MM.1S (cell line): ENCODE measurements at regions not wholly inside any gene's neighbourhood (a gene's known extent, or its start where the extent isn't known, plus 50 kb on each side); places are given as distances from the start of the nearest gene placed in this dataset.

ENCODE experiments used
- DNase-seq: peaks from one replicate; pipeline ENCODE4 v3.0.0-alpha.2; 2015
- H2AFZ ChIP-seq: fragments of 300-600 bp; sonication (generic); 2 replicates; pipeline ENCODE4 v1.6.0; 2016; ENCODE audit warnings: antibody characterized with exemption, low read length
- H3F3A ChIP-seq: fragments of 300-600 bp; sonication (generic); 2 replicates; pipeline ENCODE4 v1.6.1; 2016; ENCODE audit warnings: mild to moderate bottlenecking, antibody characterized with exemption, low read length, moderate library complexity, mixed read lengths; ENCODE audit not compliant: insufficient read depth
- H3K27ac ChIP-seq: fragments of 300-600 bp; sonication (generic); 2 replicates; pipeline ENCODE4 v1.5.1; 2016; ENCODE audit warnings: mild to moderate bottlenecking, low read length
- H3K27me3 ChIP-seq: fragments of 300-600 bp; sonication (generic); replicated peaks from 2 replicates; pipeline ENCODE4 v1.6.0; 2016; ENCODE audit warnings: low read length; ENCODE audit not compliant: insufficient read depth
- H3K36me3 ChIP-seq: fragments of 300-600 bp; sonication (generic); replicated peaks from 2 replicates; pipeline ENCODE4 v1.6.1; 2016; ENCODE audit warnings: mild to moderate bottlenecking, low read length, mixed read lengths; ENCODE audit not compliant: insufficient read depth
- H3K4me1 ChIP-seq: fragments of 300-600 bp; sonication (generic); 2 replicates; pipeline ENCODE4 v1.6.1; 2016; ENCODE audit warnings: low read length, mixed read lengths
- H3K4me2 ChIP-seq: fragments of 300-600 bp; sonication (generic); 2 replicates; pipeline ENCODE4 v1.6.0; 2016; ENCODE audit warnings: low read depth, low read length
- H3K4me3 ChIP-seq: fragments of 300-600 bp; sonication (generic); 2 replicates; pipeline ENCODE4 v1.5.1; 2016; ENCODE audit warnings: low read length, mixed read lengths
- H3K79me2 ChIP-seq: fragments of 300-600 bp; sonication (generic); 2 replicates; pipeline ENCODE4 v1.6.1; 2016; ENCODE audit warnings: mixed run types, low read length, mixed read lengths
- H3K9ac ChIP-seq: fragments of 300-600 bp; sonication (generic); 2 replicates; pipeline ENCODE4 v1.6.1; 2016; ENCODE audit warnings: low read length, mixed read lengths
- H3K9me2 ChIP-seq: fragments of 300-600 bp; sonication (generic); replicated peaks from 2 replicates; pipeline ENCODE4 v1.6.1; 2016; ENCODE audit warnings: mild to moderate bottlenecking, low read length, mixed read lengths; ENCODE audit not compliant: insufficient read depth
- H3K9me3 ChIP-seq: fragments of 300-600 bp; sonication (generic); replicated peaks from 2 replicates; pipeline ENCODE4 v1.6.1; 2016; ENCODE audit warnings: mild to moderate bottlenecking, low read length, mixed read lengths; ENCODE audit not compliant: insufficient read depth
- H4K20me1 ChIP-seq: fragments of 300-600 bp; sonication (generic); 2 replicates; pipeline ENCODE4 v1.6.1; 2016; ENCODE audit warnings: mild to moderate bottlenecking, low read length, moderate library complexity, mixed read lengths; ENCODE audit not compliant: insufficient read depth
- EZH2 ChIP-seq: fragments of 300-600 bp; sonication (generic); optimal IDR thresholded peaks from 2 replicates; pipeline ENCODE3; 2017; ENCODE audit warnings: low read depth, mild to moderate bottlenecking, antibody characterized with exemption, low read length, mixed read lengths
- EZH2phosphoT487 ChIP-seq: fragments of 300-600 bp; sonication (generic); IDR thresholded peaks from 2 replicates; pipeline ENCODE4 v1.6.1; 2018; ENCODE audit warnings: antibody characterized with exemption, low read length
- TF ChIP-seq, protein P1 (sequence below): fragments of 300-600 bp; sonication (generic); IDR thresholded peaks from 2 replicates; pipeline ENCODE4 v1.5.1; 2016; ENCODE audit warnings: antibody characterized with exemption, low read length, mixed read lengths

DNA sequence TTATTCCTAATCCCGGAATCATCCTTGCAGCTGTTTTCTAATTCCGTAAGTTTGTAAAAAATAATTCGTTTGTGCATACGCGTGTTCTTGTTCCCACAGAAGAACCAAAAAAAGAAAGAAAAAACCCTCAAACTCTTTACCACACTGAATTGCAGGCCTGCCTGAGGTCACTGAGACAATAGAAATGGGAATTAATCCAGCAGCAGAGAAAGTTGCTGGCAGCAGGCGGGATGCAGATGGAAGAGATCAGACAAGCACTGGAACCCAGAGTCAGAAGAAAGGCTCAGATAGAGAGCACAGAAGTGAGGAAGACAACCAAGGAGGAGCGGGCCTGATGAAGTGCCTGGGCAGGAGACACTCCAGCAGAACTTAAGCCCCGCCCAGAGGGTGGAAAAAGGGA is 141.5 kb upstream of the VWC2 start:
- H3K36me3 ChIP-seq = no peaks in the 10 kb centered on the region
- no peak overlapping the region for H3K9ac ChIP-seq
- no peaks in the 10 kb centered on the region for H3K9me2 ChIP-seq
- no peak for DNase-seq
- no peaks in the 10 kb centered on the region for H3K9me3 ChIP-seq
- no peak overlapping the region for H3K4me3 ChIP-seq
- H3K27me3 ChIP-seq = no peaks in the 10 kb centered on the region
- no peak overlapping the region for H3K4me2 ChIP-seq
- H3K79me2 ChIP-seq = no peaks in the 10 kb centered on the region
- H4K20me1 ChIP-seq = no peaks in the 10 kb centered on the region
- H3F3A ChIP-seq = no peaks in the 10 kb centered on the region
- no peak overlapping the region for H3K27ac ChIP-seq
- H3K4me1 ChIP-seq = no peaks in the 10 kb centered on the region
- no peak overlapping the region for H2AFZ ChIP-seq
- TF ChIP-seq EZH2 (no peak), EZH2phosphoT487 (no peak)
- TF ChIP-seq, protein P1, sequence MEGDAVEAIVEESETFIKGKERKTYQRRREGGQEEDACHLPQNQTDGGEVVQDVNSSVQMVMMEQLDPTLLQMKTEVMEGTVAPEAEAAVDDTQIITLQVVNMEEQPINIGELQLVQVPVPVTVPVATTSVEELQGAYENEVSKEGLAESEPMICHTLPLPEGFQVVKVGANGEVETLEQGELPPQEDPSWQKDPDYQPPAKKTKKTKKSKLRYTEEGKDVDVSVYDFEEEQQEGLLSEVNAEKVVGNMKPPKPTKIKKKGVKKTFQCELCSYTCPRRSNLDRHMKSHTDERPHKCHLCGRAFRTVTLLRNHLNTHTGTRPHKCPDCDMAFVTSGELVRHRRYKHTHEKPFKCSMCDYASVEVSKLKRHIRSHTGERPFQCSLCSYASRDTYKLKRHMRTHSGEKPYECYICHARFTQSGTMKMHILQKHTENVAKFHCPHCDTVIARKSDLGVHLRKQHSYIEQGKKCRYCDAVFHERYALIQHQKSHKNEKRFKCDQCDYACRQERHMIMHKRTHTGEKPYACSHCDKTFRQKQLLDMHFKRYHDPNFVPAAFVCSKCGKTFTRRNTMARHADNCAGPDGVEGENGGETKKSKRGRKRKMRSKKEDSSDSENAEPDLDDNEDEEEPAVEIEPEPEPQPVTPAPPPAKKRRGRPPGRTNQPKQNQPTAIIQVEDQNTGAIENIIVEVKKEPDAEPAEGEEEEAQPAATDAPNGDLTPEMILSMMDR = no peak

DNA sequence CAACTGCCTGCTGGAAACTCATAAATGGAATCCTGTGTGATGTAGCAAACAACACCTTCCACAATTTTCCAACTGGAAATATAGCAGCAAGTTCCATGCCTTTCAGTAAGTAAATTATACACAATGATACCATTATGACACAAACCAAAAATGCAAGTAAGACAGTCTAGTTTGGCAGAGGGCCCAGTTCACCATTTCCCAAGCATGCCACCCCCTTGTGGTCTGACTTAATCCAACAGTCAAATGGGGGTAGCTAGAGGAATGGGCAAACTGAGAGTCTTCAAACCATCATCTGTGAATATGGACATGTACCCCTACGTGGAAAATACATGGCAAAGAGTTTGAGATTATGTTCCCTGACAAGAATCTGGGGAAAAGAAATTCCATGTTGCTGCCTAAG is 137.6 kb upstream of the VWC2 start:
- Histone ChIP-seq H3K36me3 (no peaks in the 10 kb centered on the region), H3F3A (no peaks in the 10 kb centered on the region), H3K9me3 (no peaks in the 10 kb centered on the region), H3K4me1 (no peaks in the 10 kb centered on the region), H3K4me2 (no peak overlapping the region), H4K20me1 (no peaks in the 10 kb centered on the region), H3K9ac (no peak overlapping the region), H3K9me2 (no peaks in the 10 kb centered on the region), H3K27me3 (no peaks in the 10 kb centered on the region), H3K4me3 (no peak overlapping the region), H3K27ac (no peak overlapping the region), H3K79me2 (no peaks in the 10 kb centered on the region), H2AFZ (no peak overlapping the region)
- TF ChIP-seq, protein P1 = peak; percentile 11; the same call in 1 of the 2 replicates
- no peak for TF ChIP-seq EZH2
- DNase-seq = peak; percentile 14

DNA sequence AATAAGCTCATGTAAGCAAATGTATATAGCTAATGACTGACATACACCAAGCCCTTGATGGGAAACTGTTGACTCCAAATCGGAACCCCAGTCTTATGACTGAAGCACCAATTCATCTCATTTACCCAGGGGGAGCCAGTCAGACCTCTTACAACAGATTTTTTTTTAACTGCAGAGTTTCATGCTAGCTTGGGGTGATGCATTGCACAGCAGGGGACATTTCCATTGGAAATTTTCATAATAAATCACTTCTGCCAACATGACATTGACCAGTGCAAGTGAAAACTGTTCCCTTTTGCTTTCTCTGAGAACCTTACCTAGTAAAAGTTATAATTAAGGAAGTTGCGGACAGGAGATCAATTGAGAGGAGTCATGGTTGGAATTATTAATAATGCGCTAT is 137.0 kb upstream of the VWC2 start:
- H3K9ac ChIP-seq = no peak overlapping the region
- H3K9me3 ChIP-seq = no peaks in the 10 kb centered on the region
- H3K4me1 ChIP-seq = no peaks in the 10 kb centered on the region
- no peak overlapping the region for H3K4me2 ChIP-seq
- H3K36me3 ChIP-seq = no peaks in the 10 kb centered on the region
- no peak overlapping the region for H3K4me3 ChIP-seq
- no peaks in the 10 kb centered on the region for H4K20me1 ChIP-seq
- no peak for DNase-seq
- no peak overlapping the region for H2AFZ ChIP-seq
- no peaks in the 10 kb centered on the region for H3K27me3 ChIP-seq
- H3F3A ChIP-seq = no peaks in the 10 kb centered on the region
- H3K79me2 ChIP-seq = no peaks in the 10 kb centered on the region
- no peaks in the 10 kb centered on the region for H3K9me2 ChIP-seq
- H3K27ac ChIP-seq = no peak overlapping the region
- no peak for TF ChIP-seq EZH2
- TF ChIP-seq EZH2phosphoT487 = no peak
- TF ChIP-seq, protein P1 = no peak

DNA sequence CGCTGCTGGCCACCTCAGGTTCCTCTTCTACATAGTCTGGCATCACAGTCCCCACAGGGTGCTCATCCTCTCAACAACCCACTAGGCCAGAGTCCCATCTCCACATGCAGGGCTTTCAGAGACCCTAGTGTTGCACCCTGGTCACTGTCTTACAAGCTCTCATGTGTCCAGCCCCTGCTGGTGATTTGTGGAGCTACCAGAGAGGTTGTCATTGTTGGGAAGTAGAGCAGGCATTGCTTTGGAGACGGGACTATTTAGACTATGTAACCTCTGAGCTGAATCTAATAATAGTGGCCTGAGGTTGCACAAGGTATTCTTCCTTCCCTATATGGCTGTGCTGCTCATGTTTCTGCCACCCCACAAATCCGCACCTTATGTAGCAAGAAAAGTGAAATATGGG is 135.3 kb upstream of the VWC2 start:
- Histone ChIP-seq H3K9me3 (no peaks in the 10 kb centered on the region), H4K20me1 (no peaks in the 10 kb centered on the region), H3K4me1 (no peaks in the 10 kb centered on the region), H3K4me2 (no peak overlapping the region), H3K4me3 (no peak overlapping the region), H3K27me3 (no peaks in the 10 kb centered on the region), H3K9ac (no peak overlapping the region), H3K9me2 (no peaks in the 10 kb centered on the region), H3K36me3 (no peaks in the 10 kb centered on the region), H2AFZ (no peak overlapping the region), H3K79me2 (no peaks in the 10 kb centered on the region), H3K27ac (no peak overlapping the region), H3F3A (no peaks in the 10 kb centered on the region)
- TF ChIP-seq EZH2phosphoT487 = no peak
- TF ChIP-seq, protein P1 = no peak
- TF ChIP-seq EZH2 = no peak
- DNase-seq = no peak
